Mesenchymal stem cell (in vitro differentiated cells and primary cell): ENCODE measurements at regions not wholly inside any gene's neighbourhood (a gene's known extent, or its start where the extent isn't known, plus 50 kb on each side); places are given as distances from the start of the nearest gene placed in this dataset.

Experiments
- DNase-seq: peaks from one replicate; pipeline ENCODE4 v3.0.0-alpha.2; 2013
- H2AFZ ChIP-seq: one replicate; pipeline ENCODE4 v1.6.1; 2013; ENCODE audit warnings: low read depth, mild to moderate bottlenecking, control low read depth, inconsistent platforms, low read length, moderate library complexity
- H2AK5ac ChIP-seq: 2 replicates; pipeline ENCODE4 v1.6.1; 2013; ENCODE audit warnings: low read length, moderate library complexity, mild to moderate bottlenecking, inconsistent platforms; ENCODE audit not compliant: severe bottlenecking
- H2BK120ac ChIP-seq: one replicate; pipeline ENCODE4 v1.6.1; 2013; ENCODE audit warnings: low read depth, mild to moderate bottlenecking, inconsistent platforms, low read length, moderate library complexity
- H2BK12ac ChIP-seq, 2 experiments: one replicate each; pipeline ENCODE4 v1.6.1; 2013; ENCODE audit warnings: inconsistent platforms in 2 of 2, low read length in 2 of 2, mild to moderate bottlenecking in 2 of 2, moderate library complexity in 2 of 2, control low read depth in 1 of 2
- H2BK15ac ChIP-seq: one replicate; pipeline ENCODE4 v1.6.1; 2013; ENCODE audit warnings: mild to moderate bottlenecking, low read depth, inconsistent platforms; ENCODE audit not compliant: poor library complexity, severe bottlenecking
- H2BK5ac ChIP-seq: 2 replicates; pipeline ENCODE4 v1.6.1; 2013; ENCODE audit warnings: low read depth, mild to moderate bottlenecking, low read length, control low read depth, inconsistent platforms; ENCODE audit not compliant: poor library complexity, severe bottlenecking
- H3K14ac ChIP-seq, 2 experiments: one replicate each; pipeline ENCODE4 v1.6.1; 2013; ENCODE audit warnings: inconsistent platforms in 2 of 2, low read length in 2 of 2, control low read depth in 1 of 2, mild to moderate bottlenecking in 1 of 2, moderate library complexity in 1 of 2
- H3K18ac ChIP-seq, 2 experiments: one replicate each; pipeline ENCODE4 v1.6.1; 2013; ENCODE audit warnings: inconsistent platforms in 2 of 2, low read length in 2 of 2, control low read depth in 1 of 2, low read depth in 1 of 2, mild to moderate bottlenecking in 1 of 2
- H3K23ac ChIP-seq, 2 experiments: one replicate each; pipeline ENCODE4 v1.6.1; 2013; ENCODE audit warnings: inconsistent platforms in 2 of 2, low read length in 2 of 2, mild to moderate bottlenecking in 2 of 2, moderate library complexity in 2 of 2, control low read depth in 1 of 2
- H3K27ac ChIP-seq: 2 replicates; pipeline ENCODE4 v1.5.1; 2013; ENCODE audit warnings: mild to moderate bottlenecking, moderate library complexity, low read length, control low read depth, inconsistent platforms; ENCODE audit not compliant: poor library complexity, severe bottlenecking
- H3K27me3 ChIP-seq, 2 experiments: 2 replicates each; pipeline versions ENCODE4 v1.6.1 to v1.7.0; 2013; ENCODE audit warnings: low read length in 2 of 2, mild to moderate bottlenecking in 2 of 2, moderate library complexity in 2 of 2, control low read depth in 1 of 2, inconsistent platforms in 1 of 2; ENCODE audit not compliant: control insufficient read depth in 1 of 2, insufficient read depth in 1 of 2
- H3K36me3 ChIP-seq, 2 experiments: 2 replicates each; pipeline versions ENCODE4 v1.6.1 to v1.7.0; 2013; ENCODE audit warnings: low read length in 2 of 2, control low read depth in 1 of 2, inconsistent platforms in 1 of 2, low read depth in 1 of 2, mild to moderate bottlenecking in 1 of 2; ENCODE audit not compliant: insufficient read depth in 2 of 2, control insufficient read depth in 1 of 2
- H3K4ac ChIP-seq, 2 experiments: one replicate each; pipeline ENCODE4 v1.6.1; 2013; ENCODE audit warnings: inconsistent platforms in 2 of 2, low read length in 2 of 2, mild to moderate bottlenecking in 2 of 2, moderate library complexity in 2 of 2, control low read depth in 1 of 2, low read depth in 1 of 2
- H3K4me1 ChIP-seq: 2 replicates; pipeline ENCODE4 v1.6.1; 2013; ENCODE audit warnings: low read depth, low read length, control low read depth; ENCODE audit not compliant: control insufficient read depth, insufficient read depth
- H3K4me2 ChIP-seq: 2 replicates; pipeline ENCODE4 v1.6.1; 2013; ENCODE audit warnings: low read length, mild to moderate bottlenecking, inconsistent platforms; ENCODE audit not compliant: poor library complexity, severe bottlenecking
- H3K4me3 ChIP-seq, 2 experiments: 2 replicates each; pipeline versions ENCODE4 v1.5.1 to v1.7.0; 2013; ENCODE audit warnings: low read length in 2 of 2, mild to moderate bottlenecking in 2 of 2, control low read depth in 1 of 2, low read depth in 1 of 2; ENCODE audit not compliant: insufficient read depth in 1 of 2
- H3K79me1 ChIP-seq: replicated peaks from 2 replicates; pipeline ENCODE4 v1.6.1; 2013; ENCODE audit warnings: mild to moderate bottlenecking, control low read depth, low read length, inconsistent platforms; ENCODE audit not compliant: poor library complexity, severe bottlenecking
- H3K9ac ChIP-seq: 2 replicates; pipeline ENCODE4 v1.7.0; 2013; ENCODE audit warnings: mild to moderate bottlenecking, low read length, moderate library complexity
- H3K9me3 ChIP-seq: 2 replicates; pipeline ENCODE4 v1.7.0; 2013; ENCODE audit warnings: mild to moderate bottlenecking, low read length; ENCODE audit not compliant: control insufficient read depth
- H4K8ac ChIP-seq: one replicate; pipeline ENCODE4 v1.6.1; 2013; ENCODE audit warnings: inconsistent platforms, mild to moderate bottlenecking, low read length, moderate library complexity
- H4K91ac ChIP-seq: one replicate; pipeline ENCODE4 v1.6.1; 2013; ENCODE audit warnings: mild to moderate bottlenecking, low read length, inconsistent platforms
- WGBS: methylation state at CpG from one replicate; pipeline ENCODE4 v1.1.7; 2013; ENCODE audit warnings: mixed read lengths; 5-methylcytosine and 5-hydroxymethylcytosine counted together

DNA sequence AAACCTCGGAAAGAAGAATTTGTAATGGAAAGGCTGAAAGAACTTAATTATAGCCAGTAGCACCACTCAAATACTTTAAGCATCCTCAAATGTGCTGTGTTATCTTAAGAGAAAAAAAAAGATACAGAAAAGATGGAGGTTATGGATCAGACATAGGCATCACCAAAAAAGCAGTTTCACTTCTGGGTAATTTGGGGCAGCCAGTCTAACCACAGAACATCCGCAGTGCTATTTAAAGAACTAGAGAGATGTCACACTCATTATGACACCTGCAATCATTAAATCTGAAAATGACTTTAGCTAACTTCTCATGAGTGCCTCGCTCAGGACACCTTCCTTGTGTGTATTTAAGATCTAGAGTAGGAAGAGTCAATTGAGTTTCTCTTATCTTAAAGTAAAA lies 211.8 kb downstream of the RBM26 start:
- H3K27me3 ChIP-seq: no peaks in the 10 kb centered on the region
- H3K9ac ChIP-seq: no peak overlapping the region
- WGBS: 89% methylated on average over 1 of the region's 3 CpGs
- no peak overlapping the region for H3K18ac ChIP-seq
- H3K9me3 ChIP-seq: no peaks in the 10 kb centered on the region
- H3K4ac ChIP-seq: no peak overlapping the region
- H3K4me2 ChIP-seq: no peak overlapping the region
- H2BK120ac ChIP-seq: no peak overlapping the region
- no peak overlapping the region for H2AFZ ChIP-seq
- no peak overlapping the region for H2AK5ac ChIP-seq
- H2BK12ac ChIP-seq: no peak overlapping the region
- no peaks in the 10 kb centered on the region for H3K79me1 ChIP-seq
- no peak overlapping the region for H2BK5ac ChIP-seq
- no peak overlapping the region for H3K4me3 ChIP-seq
- no peak overlapping the region for H3K27ac ChIP-seq
- DNase-seq: no peak
- H3K4me1 ChIP-seq: no peaks in the 10 kb centered on the region
- H4K91ac ChIP-seq: no peak overlapping the region
- no peaks in the 10 kb centered on the region for H3K36me3 ChIP-seq
- no peak overlapping the region for H3K14ac ChIP-seq
- H2BK15ac ChIP-seq: no peak overlapping the region
- no peak overlapping the region for H3K23ac ChIP-seq
- H4K8ac ChIP-seq: no peak overlapping the region

DNA sequence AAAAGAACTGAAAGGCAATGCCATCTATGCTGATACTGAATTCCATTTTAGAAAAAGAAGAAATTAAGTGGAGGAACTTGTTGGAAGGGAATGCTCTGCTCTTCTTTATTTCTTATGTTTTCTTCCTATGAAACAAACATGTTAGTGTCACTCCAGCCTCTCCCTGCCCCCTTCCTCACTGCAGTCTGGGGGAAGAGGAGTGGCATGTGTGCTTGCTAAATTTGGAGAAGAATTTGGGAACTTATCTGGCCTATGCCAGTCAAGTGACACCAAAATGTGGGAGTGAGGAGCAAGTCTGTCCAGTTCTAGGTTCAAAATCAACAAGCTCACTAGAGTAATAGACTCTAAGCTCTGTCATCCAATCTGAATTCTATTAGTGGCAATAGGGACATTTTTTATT lies 214.6 kb downstream of the RBM26 start:
- no peak for DNase-seq
- Histone ChIP-seq H2BK12ac (no peak overlapping the region), H2BK5ac (no peak overlapping the region), H4K91ac (no peak overlapping the region), H3K36me3 (no peaks in the 10 kb centered on the region), H3K14ac (no peak overlapping the region), H2AFZ (no peak overlapping the region), H3K27me3 (no peaks in the 10 kb centered on the region), H3K27ac (no peak overlapping the region), H3K9ac (no peak overlapping the region), H3K9me3 (no peaks in the 10 kb centered on the region), H3K23ac (no peak overlapping the region), H3K4ac (no peak overlapping the region), H4K8ac (no peak overlapping the region), H3K4me1 (no peaks in the 10 kb centered on the region), H3K4me3 (no peak overlapping the region), H3K4me2 (no peak overlapping the region), H3K18ac (no peak overlapping the region), H2BK120ac (no peak overlapping the region), H3K79me1 (no peaks in the 10 kb centered on the region), H2AK5ac (no peak overlapping the region), H2BK15ac (no peak overlapping the region)

DNA sequence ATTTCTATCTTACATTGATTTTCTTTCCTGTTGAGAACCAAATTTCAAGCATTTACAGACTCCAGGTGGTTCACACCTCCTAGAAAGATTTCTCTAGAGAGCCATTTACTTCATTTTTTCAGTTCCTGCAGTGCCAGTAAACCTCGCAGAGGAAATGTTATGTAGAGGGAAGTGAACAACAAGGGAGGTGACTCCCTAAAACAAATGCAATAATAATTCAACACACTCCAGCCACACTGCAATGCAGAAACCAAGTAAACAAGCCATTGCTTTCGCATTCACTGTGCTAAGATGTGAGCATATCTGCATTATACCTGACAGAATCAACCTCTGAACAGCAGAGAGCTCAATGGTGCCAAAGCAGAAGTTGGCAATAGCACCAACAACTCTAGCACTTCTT lies 215.1 kb downstream of the RBM26 start:
- H3K18ac ChIP-seq: no peak overlapping the region
- no peak overlapping the region for H3K27ac ChIP-seq
- 73% methylated on average over 1 of the region's 2 CpGs for WGBS
- no peaks in the 10 kb centered on the region for H3K27me3 ChIP-seq
- H3K4me3 ChIP-seq: no peak overlapping the region
- no peak overlapping the region for H2BK5ac ChIP-seq
- no peak overlapping the region for H3K23ac ChIP-seq
- H3K14ac ChIP-seq: no peak overlapping the region
- H2AK5ac ChIP-seq: no peak overlapping the region
- no peak overlapping the region for H4K91ac ChIP-seq
- no peaks in the 10 kb centered on the region for H3K79me1 ChIP-seq
- H2BK12ac ChIP-seq: no peak overlapping the region
- no peak overlapping the region for H3K9ac ChIP-seq
- H3K4me2 ChIP-seq: no peak overlapping the region
- DNase-seq: no peak
- no peaks in the 10 kb centered on the region for H3K36me3 ChIP-seq
- H3K4ac ChIP-seq: no peak overlapping the region
- no peaks in the 10 kb centered on the region for H3K9me3 ChIP-seq
- H3K4me1 ChIP-seq: no peaks in the 10 kb centered on the region
- H2BK15ac ChIP-seq: no peak overlapping the region
- no peak overlapping the region for H2BK120ac ChIP-seq
- H4K8ac ChIP-seq: no peak overlapping the region
- no peak overlapping the region for H2AFZ ChIP-seq

DNA sequence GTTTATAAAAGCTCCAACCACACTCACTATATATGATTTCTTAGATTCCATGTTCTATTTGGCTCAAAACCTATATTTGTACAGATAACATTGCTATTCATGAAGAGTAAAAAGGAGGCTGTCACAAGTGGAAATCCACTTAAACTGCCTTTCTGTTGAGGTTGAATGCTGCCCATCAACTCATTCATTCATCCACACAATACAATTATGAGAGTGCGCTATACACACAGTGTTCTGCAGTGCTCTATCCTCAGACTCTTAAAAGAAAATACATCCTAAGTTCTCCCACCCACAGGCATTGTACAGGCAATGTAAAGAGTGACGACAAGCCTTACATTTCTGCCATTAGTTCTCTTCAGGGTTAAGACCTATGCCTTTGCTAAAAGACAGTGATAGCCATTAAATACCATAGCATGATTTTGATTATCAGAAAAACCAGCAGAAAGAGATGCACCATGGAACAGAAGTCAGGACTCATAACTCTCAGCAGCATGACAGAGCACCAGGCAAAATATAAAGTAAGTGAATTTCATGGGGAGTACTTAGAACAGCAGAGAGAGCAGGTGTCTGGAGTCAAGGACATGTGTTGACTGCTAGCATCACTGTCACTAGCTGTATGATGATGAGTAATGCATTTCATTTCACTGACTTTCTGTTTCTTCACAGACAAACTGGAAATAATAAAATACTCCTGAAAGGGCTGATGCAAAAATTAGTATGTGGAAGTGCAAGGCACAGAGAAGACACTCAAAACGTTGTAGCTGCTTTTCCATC lies 218.0 kb downstream of the RBM26 start:
- Histone ChIP-seq H4K91ac (no peak overlapping the region), H2BK5ac (no peak overlapping the region), H4K8ac (no peak overlapping the region), H3K36me3 (no peaks in the 10 kb centered on the region), H3K27me3 (no peaks in the 10 kb centered on the region), H3K4me1 (no peaks in the 10 kb centered on the region), H3K4ac (no peak overlapping the region), H3K27ac (no peak overlapping the region), H2AK5ac (no peak overlapping the region), H3K23ac (no peak overlapping the region), H3K4me2 (no peak overlapping the region), H3K9ac (no peak overlapping the region), H3K14ac (no peak overlapping the region), H2BK120ac (no peak overlapping the region), H3K9me3 (no peaks in the 10 kb centered on the region), H3K4me3 (no peak overlapping the region), H3K18ac (no peak overlapping the region), H2BK12ac (no peak overlapping the region), H3K79me1 (no peaks in the 10 kb centered on the region), H2BK15ac (no peak overlapping the region), H2AFZ (no peak overlapping the region)
- 94% methylated on average over 3 of the region's 3 CpGs for WGBS
- no peak for DNase-seq
